ENCODE measurements at regions not wholly inside any gene's neighbourhood (a gene's known extent, or its start where the extent isn't known, plus 50 kb on each side); places are given as distances from the start of the nearest gene placed in this dataset.
A peak's percentile ranks its signal among the peaks of the same experiment; 100 is the strongest.

- no peak for DNase-seq (ENCODE audit: low spot score)
These were observed 78.3 kb upstream of the AOAH start for GRCh38 chr7:36802459-36803135.

DNA sequence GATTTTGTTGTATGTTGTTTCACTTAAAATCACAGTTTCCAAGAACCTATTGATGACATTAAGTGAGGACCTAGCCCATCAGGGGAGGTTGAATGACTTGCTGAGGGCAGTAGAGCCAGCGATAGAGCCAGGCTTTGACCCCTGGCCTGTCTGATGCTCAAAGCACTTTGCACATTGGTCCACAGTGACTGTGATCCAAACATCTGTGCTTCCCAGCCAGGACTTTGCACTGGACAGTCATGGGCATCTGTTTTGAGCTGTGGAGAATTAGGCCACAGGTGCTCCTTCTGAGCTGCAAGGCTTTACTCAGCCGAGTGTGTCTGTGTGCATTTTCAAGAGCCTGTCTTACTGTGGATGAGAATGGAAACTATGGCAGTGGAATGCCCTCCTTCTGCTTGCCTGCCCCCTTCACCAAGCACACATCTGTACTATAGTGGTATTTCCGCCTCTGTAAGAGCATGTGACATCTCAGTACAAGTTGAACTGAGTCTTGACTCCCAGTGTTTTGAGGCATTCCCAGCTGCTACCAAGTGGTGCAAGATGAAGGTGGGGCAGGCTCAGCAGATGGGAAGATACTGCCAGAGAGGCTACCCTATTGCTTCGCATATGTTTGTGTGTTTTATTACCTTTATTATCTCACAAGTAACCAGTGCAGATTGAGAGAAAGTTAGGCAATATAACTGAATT is 72.7 kb upstream of the AOAH start:
- DNase-seq (ENCODE audit: low spot score): no peak

DNA sequence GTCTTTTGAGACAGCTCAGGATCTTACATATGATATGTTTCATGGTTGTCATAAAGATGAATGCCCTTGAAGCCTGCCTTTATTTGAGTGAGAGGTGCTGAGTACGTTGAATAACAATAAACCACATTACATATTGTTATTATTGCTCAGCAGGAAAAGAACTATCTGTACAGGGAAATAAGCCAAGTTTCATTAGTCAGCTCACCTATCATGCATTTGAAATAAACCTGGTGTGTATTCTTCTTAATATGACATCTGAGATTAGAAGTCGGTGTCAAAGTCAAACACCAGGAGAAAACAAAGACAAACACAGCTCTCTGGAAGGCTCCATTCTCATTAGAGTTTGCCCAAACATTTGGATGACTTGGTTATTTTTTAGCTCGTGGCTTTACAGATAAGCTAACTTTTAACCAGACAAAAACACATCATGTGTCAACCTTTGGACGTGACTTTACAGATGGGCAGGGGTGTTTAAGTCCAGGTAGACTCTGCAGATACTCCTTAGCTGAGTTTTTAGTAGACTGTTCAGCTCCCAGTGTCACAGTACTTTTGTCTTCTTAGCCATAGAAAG is 71.2 kb upstream of the AOAH start:
- peak; percentile 57 for DNase-seq (ENCODE audit: low spot score)

- peak; percentile 54 for DNase-seq (ENCODE audit: low spot score)
These were observed 70.4 kb upstream of the AOAH start for GRCh38 chr7:36794689-36795088.

- no peak for DNase-seq (ENCODE audit: low spot score)
These were observed 68.1 kb upstream of the AOAH start for GRCh38 chr7:36792421-36792820.

- DNase-seq (ENCODE audit: low spot score): no peak
These were observed 66.1 kb upstream of the AOAH start for GRCh38 chr7:36790311-36790787.

DNA sequence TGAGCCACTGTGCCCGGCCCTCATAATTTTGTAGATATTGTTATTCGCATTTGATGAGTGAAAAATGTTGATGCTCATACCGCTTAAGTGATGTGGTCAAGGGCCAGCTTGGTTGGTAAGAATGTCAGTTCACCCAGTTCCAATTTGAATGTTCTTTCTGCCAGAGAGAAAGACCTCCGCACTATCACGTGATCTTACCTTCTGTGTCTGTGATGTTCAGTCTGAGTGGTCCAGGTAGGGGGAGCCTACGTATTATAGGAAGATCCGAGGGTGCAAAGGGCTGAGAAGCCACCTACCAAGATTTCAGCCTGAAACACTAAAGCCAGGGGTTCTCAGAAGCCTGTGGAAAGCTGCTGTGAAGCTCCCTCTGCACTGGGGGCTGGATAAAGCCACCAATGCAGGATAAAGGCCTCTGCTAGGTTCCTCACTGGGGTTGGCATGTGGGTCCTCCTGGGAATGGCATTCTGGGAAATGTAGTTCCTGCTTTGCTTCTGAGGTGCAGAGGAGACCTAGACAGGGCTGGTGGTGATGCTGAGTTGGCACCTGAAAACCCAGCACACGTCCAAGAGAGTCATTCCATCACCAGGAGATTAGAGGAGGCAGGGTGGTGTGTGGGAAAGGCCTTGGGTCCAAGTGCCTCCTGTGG is 64.7 kb upstream of the AOAH start:
- no peak for DNase-seq (ENCODE audit: low spot score)

DNA sequence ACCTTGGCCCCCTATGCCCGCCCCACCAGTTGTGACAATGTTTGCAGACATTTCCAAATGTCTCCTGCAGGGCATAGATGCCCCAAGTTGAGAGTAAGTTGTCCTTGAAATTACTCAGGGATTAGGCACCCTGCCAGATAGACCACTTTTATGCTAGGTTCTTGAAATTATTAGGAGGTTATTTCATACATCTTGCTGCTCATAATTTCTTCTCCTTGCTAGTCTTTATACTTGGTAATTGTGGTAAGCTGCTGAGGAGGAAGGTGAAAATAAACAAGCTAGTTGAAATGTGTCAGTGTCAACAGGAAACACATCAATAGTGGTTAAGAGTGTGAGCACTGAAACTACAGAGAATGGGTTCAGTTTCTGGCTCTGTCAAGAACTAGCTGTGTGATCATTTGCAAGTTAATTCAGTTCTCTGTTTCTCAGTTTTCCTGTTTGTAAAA is 63.7 kb upstream of the AOAH start:
- DNase-seq (ENCODE audit: low spot score): no peak

GRCh38 chr7:36784991-36785940 is 61.0 kb upstream of the AOAH start:
- DNase-seq (ENCODE audit: low spot score): peak; percentile 6

DNA sequence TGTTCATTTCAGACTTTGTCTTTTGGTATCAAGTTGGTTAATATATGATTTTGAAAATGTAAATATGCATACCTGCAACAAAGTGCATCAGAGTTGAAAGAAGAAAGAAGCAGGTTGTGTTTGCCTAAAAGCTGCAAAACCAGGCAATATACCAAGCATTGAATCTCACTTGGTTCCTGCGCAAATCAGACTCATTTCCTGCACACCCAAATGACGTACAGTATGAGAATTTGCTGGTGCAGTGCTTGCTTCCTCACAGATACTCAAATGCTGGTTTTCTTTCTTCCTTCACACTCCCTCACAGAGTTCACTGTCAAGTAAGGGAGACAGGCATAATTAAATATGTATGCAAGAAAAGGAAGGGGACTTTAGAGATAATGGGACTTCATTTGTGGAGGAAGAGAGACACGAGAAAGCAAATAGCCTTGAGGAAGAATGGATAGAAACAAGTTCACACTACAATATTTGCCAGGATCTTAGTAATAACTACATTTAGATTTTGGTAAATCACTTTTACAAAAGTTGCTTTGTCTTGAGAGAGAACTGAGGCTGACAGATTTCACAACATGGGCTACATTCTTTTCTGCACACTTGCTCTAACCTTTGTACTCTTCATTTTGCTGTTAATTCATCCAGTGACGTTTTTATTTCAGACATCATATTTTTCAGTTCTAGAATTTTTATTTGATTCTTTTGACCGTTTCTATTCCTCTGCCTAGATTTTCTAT is 56.9 kb upstream of the AOAH start:
- no peak for DNase-seq (ENCODE audit: low spot score)

GRCh38 chr7:36777855-36778254 is 53.6 kb upstream of the AOAH start:
- DNase-seq (ENCODE audit: low spot score): no peak

DNA sequence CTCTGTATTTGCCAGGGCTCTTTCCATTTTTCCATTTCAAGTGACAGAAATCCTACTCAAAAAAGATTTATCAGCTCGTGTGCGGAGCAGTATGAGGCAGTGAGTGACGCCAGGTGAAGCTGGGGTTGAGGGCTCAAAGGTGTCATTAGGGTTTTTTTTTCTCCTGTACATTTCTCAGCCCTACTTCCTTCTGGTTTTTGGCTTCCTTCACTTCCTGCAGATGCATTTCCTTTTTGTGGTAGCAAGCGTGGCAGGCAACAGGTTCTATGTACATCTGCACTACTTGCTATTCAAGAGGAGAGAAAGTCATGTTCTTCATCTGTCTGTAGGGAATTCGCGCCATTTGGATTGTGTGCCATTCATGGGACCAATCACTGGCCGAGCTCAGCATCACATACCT is 52.8 kb upstream of the AOAH start:
- no peak for DNase-seq (ENCODE audit: low spot score)

- DNase-seq (ENCODE audit: low spot score): no peak
These were observed 51.4 kb upstream of the AOAH start for GRCh38 chr7:36775676-36776075.

DNA sequence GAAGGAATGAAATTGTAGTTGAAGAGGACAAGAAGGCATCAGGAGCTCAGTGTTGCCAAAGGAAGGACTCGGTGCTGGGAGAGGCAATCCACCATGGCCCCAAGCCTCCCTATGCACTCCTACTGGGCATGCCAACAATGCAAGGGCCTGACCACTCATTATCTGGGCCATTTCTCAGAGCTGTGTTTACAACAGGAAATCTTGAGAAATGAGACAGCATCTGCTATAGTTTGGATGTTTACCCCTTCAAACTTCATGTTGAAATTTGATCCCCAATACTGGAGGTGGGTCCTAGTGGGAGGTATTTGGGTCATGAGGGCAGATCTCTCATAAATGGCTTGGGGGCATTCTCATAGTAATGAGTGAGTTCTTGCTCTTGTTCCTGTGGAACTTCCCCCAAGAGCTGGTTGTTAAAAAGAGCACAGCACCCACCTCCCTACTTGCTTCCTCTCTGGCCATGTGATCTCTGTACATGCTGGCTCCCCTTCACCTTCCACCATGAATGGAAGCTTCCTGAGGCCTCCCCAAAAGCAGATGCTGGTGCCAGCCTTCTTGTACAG is 50.8 kb upstream of the AOAH start:
- no peak for DNase-seq (ENCODE audit: low spot score)

Measured in kidney tubule cell (primary cell).